Ishikawa (cell line): ENCODE measurements at regions not wholly inside any gene's neighbourhood (a gene's known extent, or its start where the extent isn't known, plus 50 kb on each side); places are given as distances from the start of the nearest gene placed in this dataset.

Experiments used
- CEBPB ChIP-seq: IDR thresholded peaks from 2 replicates; pipeline ENCODE4 v1.6.1; 2012
- CREB1 ChIP-seq: IDR thresholded peaks from 2 replicates; pipeline ENCODE4 v1.6.1; 2012; ENCODE audit warnings: low read depth
- EGR1 ChIP-seq: IDR thresholded peaks from 2 replicates; pipeline ENCODE4 v1.6.1; 2012
- EP300 ChIP-seq: IDR thresholded peaks from 2 replicates; pipeline ENCODE4 v1.6.1; 2012; ENCODE audit warnings: borderline replicate concordance
- FOXM1 ChIP-seq: IDR thresholded peaks from 2 replicates; pipeline ENCODE4 v1.6.1; 2012; ENCODE audit warnings: low read depth, borderline replicate concordance
- NFIC ChIP-seq: IDR thresholded peaks from 2 replicates; pipeline ENCODE4 v1.6.1; 2012
- RAD21 ChIP-seq: IDR thresholded peaks from 2 replicates; pipeline ENCODE4 v1.6.1; 2012; ENCODE audit warnings: low read depth
- TAF1 ChIP-seq: IDR thresholded peaks from 2 replicates; pipeline ENCODE4 v1.6.1; 2012; ENCODE audit warnings: low read depth, mild to moderate bottlenecking
- TCF12 ChIP-seq: IDR thresholded peaks from 2 replicates; pipeline ENCODE4 v1.6.1; 2012; ENCODE audit warnings: low read depth
- TEAD4 ChIP-seq: IDR thresholded peaks from 2 replicates; pipeline ENCODE4 v1.6.1; 2012
- YY1 ChIP-seq: IDR thresholded peaks from 2 replicates; pipeline ENCODE4 v1.6.1; 2012; ENCODE audit warnings: low read depth
- ZBTB7A ChIP-seq: IDR thresholded peaks from 2 replicates; pipeline ENCODE4 v1.6.1; 2012; ENCODE audit warnings: low read depth
- TF ChIP-seq, protein P1 (sequence below): IDR thresholded peaks from 2 replicates; pipeline ENCODE4 v1.6.1; 2012
- TF ChIP-seq, protein P2 (sequence below): IDR thresholded peaks from 2 replicates; pipeline ENCODE4 v1.6.1; 2012; ENCODE audit warnings: low read depth, mild to moderate bottlenecking
- TF ChIP-seq, protein P3 (sequence below): IDR thresholded peaks from 2 replicates; pipeline ENCODE4 v1.6.1; 2012

DNA sequence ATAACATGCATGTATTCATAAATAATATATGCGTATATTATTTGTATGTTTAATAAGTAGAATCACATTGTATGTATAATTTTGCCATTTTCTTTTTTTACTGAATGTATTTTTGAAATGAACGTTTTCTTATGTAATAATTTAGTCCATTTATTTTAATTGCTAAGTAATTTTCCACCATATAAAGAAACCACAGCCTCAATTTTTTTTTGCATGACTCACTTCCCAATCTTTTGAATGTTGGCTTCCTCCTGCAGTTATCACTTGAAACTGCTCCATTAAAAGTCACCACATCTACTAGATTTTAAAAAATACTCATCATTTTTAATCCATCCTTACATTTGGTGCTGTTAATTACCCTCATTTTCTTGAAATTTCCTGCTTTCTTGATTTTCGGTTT lies 363.3 kb upstream of the MEF2C start:
- no peak for TF ChIP-seq ZBTB7A
- TF ChIP-seq YY1 = no peak
- TF ChIP-seq FOXM1 = no peak
- TF ChIP-seq CREB1 = no peak
- no peak for TF ChIP-seq EGR1
- TF ChIP-seq RAD21 = no peak
- TF ChIP-seq, protein P1, sequence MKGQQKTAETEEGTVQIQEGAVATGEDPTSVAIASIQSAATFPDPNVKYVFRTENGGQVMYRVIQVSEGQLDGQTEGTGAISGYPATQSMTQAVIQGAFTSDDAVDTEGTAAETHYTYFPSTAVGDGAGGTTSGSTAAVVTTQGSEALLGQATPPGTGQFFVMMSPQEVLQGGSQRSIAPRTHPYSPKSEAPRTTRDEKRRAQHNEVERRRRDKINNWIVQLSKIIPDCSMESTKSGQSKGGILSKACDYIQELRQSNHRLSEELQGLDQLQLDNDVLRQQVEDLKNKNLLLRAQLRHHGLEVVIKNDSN = no peak
- TF ChIP-seq, protein P2, sequence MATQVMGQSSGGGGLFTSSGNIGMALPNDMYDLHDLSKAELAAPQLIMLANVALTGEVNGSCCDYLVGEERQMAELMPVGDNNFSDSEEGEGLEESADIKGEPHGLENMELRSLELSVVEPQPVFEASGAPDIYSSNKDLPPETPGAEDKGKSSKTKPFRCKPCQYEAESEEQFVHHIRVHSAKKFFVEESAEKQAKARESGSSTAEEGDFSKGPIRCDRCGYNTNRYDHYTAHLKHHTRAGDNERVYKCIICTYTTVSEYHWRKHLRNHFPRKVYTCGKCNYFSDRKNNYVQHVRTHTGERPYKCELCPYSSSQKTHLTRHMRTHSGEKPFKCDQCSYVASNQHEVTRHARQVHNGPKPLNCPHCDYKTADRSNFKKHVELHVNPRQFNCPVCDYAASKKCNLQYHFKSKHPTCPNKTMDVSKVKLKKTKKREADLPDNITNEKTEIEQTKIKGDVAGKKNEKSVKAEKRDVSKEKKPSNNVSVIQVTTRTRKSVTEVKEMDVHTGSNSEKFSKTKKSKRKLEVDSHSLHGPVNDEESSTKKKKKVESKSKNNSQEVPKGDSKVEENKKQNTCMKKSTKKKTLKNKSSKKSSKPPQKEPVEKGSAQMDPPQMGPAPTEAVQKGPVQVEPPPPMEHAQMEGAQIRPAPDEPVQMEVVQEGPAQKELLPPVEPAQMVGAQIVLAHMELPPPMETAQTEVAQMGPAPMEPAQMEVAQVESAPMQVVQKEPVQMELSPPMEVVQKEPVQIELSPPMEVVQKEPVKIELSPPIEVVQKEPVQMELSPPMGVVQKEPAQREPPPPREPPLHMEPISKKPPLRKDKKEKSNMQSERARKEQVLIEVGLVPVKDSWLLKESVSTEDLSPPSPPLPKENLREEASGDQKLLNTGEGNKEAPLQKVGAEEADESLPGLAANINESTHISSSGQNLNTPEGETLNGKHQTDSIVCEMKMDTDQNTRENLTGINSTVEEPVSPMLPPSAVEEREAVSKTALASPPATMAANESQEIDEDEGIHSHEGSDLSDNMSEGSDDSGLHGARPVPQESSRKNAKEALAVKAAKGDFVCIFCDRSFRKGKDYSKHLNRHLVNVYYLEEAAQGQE = no peak
- TF ChIP-seq TEAD4 = no peak
- TF ChIP-seq NFIC = no peak
- no peak for TF ChIP-seq TCF12
- TF ChIP-seq, protein P3, sequence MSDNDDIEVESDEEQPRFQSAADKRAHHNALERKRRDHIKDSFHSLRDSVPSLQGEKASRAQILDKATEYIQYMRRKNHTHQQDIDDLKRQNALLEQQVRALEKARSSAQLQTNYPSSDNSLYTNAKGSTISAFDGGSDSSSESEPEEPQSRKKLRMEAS = no peak
- TF ChIP-seq CEBPB = no peak
- TF ChIP-seq TAF1 = no peak
- TF ChIP-seq EP300 = no peak

DNA sequence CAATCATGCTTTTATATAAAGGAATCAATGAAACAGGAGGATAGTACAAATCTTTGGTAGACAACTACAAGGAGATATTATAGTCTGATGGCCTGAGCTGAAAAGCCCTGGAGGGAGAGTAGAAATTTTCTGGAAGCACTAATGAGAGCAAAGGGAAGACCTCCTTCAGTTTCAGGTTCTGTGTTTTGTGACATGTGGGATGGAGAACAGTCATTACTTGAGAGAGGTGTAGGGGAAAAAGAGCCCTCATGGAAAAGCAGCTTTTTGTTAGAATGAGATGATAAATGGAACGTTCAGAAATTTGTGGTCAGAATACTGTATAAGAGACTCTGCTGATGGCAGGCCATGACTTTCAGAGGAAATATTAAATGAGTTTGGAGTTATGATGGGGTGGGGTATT lies 360.6 kb upstream of the MEF2C start:
- TF ChIP-seq NFIC = no peak
- TF ChIP-seq YY1 = no peak
- no peak for TF ChIP-seq CREB1
- no peak for TF ChIP-seq TEAD4
- TF ChIP-seq, protein P1 = no peak
- TF ChIP-seq TCF12 = no peak

DNA sequence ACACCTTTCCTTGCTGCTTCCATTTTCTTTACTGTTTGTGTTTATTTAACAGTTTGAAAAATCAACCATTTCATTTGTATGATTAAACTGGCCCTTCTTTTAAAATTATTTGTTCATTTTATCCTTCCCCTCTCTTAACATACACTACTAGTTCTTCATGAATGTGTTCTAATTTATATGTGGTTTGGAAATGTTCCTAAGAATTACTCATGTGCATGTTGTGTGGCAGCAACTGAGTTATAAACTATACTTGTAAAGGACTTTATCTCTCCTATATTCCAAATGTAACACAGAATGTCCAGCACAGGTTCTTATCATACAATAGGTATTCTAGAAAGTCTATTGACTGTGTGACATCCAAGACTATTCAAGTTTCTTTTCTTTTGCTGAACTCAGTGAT lies 358.2 kb upstream of the MEF2C start:
- TF ChIP-seq TAF1 (no peak), EP300 (no peak), FOXM1 (no peak), RAD21 (no peak), NFIC (no peak), YY1 (no peak), CEBPB (no peak), CREB1 (no peak), ZBTB7A (no peak)
- TF ChIP-seq, protein P3 = no peak
- TF ChIP-seq, protein P1 = no peak

DNA sequence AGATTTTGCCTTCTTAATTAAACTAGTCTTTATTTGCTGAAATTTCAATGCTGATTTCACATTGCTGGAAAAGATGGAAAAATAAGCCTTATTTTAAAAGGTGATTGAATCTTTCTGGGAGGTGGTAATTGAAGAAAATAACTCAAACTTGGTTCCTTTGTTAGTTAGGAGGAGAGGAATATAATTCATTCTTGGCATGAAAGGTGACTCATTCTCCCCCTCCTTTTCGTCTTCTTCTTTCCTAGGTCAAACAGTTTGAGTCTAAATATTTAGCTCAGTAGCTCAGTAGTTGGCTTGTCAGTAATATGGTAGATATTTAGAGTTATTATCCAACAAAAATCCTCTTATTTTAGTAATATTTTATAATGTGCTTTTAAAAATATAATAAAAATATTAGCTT lies 353.9 kb upstream of the MEF2C start:
- no peak for TF ChIP-seq RAD21
- TF ChIP-seq CREB1 = no peak
- no peak for TF ChIP-seq TCF12
- no peak for TF ChIP-seq EP300
- TF ChIP-seq, protein P2 = no peak
- TF ChIP-seq TEAD4 = no peak
- TF ChIP-seq, protein P1 = no peak

DNA sequence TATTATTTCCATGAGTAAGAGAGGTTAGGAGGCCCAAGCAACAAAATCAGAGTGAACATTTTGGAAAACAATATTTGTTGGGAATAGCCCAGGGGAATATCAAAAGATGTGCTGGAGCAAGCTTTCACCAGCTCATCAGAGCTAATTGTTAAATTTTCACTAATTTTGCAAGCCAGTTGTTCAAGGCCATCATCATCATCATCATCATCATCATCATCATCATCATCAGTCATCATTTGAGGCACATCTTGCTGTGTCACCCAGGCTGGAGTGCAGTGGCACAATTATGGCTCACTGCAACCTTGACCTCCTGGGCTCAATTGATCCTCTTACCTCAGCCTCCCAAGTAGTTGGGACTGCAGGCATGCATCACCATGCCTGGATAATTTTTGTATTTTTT lies 350.5 kb upstream of the MEF2C start:
- TF ChIP-seq EGR1 (no peak), EP300 (no peak), CREB1 (no peak), TAF1 (no peak), RAD21 (no peak), CEBPB (no peak), FOXM1 (no peak), YY1 (no peak)
- TF ChIP-seq, protein P3 = no peak
- TF ChIP-seq, protein P1 = no peak
- TF ChIP-seq, protein P2 = no peak
